GM23338 (cell line): ENCODE measurements at regions not wholly inside any gene's neighbourhood (a gene's known extent, or its start where the extent isn't known, plus 50 kb on each side); places are given as distances from the start of the nearest gene placed in this dataset.

Experiments
- ATAC-seq: fragments of 200-7000 bp; cut with Tn5 transposase; 3 replicates; pipeline ENCODE4 v1.9.1; 2020
- DNase-seq: peaks from one replicate; pipeline ENCODE4 v3.0.0-alpha.2; 2015; ENCODE audit warnings: low spot score
- H2AFZ ChIP-seq: fragments of 200-600 bp; sonication (generic); 2 replicates; pipeline ENCODE4 v1.8.0; 2016; ENCODE audit warnings: antibody characterized with exemption, mild to moderate bottlenecking, moderate library complexity
- H3F3A ChIP-seq: fragments of 200-600 bp; sonication (generic); replicated peaks from 2 replicates; pipeline ENCODE4 v1.8.0; 2017; ENCODE audit warnings: antibody characterized with exemption, mixed run types, low read depth
- H3K27ac ChIP-seq: fragments of 200-600 bp; sonication (generic); 2 replicates; pipeline ENCODE4 v1.6.1; 2016; ENCODE audit warnings: low read depth
- H3K27me3 ChIP-seq: fragments of 200-600 bp; sonication (generic); 2 replicates; pipeline ENCODE4 v1.8.0; 2016; ENCODE audit warnings: mild to moderate bottlenecking, mixed run types, moderate library complexity; ENCODE audit not compliant: insufficient read depth
- H3K36me3 ChIP-seq: fragments of 200-600 bp; sonication (generic); 2 replicates; pipeline ENCODE4 v1.8.0; 2016; ENCODE audit warnings: mild to moderate bottlenecking; ENCODE audit not compliant: insufficient read depth
- H3K4me1 ChIP-seq: fragments of 200-600 bp; sonication (generic); 2 replicates; pipeline ENCODE4 v1.8.0; 2016; ENCODE audit warnings: mild to moderate bottlenecking, moderate library complexity; ENCODE audit not compliant: insufficient read depth
- H3K4me2 ChIP-seq: fragments of 200-600 bp; sonication (generic); 2 replicates; pipeline ENCODE4 v1.7.1; 2017; ENCODE audit warnings: mixed run types
- H3K4me3 ChIP-seq: fragments of 200-600 bp; sonication (generic); 2 replicates; pipeline ENCODE4 v1.6.1; 2016; ENCODE audit warnings: mixed run types
- H3K79me2 ChIP-seq: fragments of 200-600 bp; sonication (generic); replicated peaks from 2 replicates; pipeline ENCODE4 v1.8.0; 2017; ENCODE audit warnings: mild to moderate bottlenecking; ENCODE audit not compliant: insufficient read depth
- H3K9me2 ChIP-seq: fragments of 200-600 bp; sonication (generic); 2 replicates; pipeline ENCODE4 v1.8.0; 2017; ENCODE audit not compliant: insufficient read depth
- H4K20me1 ChIP-seq: fragments of 200-600 bp; sonication (generic); replicated peaks from 2 replicates; pipeline ENCODE4 v1.8.0; 2017; ENCODE audit warnings: mild to moderate bottlenecking; ENCODE audit not compliant: insufficient read depth
- H3K27ac Mint-ChIP-seq: 2 replicates; pipeline ENCODE4 v1.8.0; 2020; ENCODE audit warnings: inconsistent platforms, mild to moderate bottlenecking, moderate library complexity, mixed read lengths
- H3K27me3 Mint-ChIP-seq: 3 replicates; pipeline ENCODE4 v1.8.0; 2022; ENCODE audit warnings: low read depth, mild to moderate bottlenecking, moderate library complexity, mixed read lengths, inconsistent platforms; ENCODE audit not compliant: insufficient read depth, poor library complexity
- H3K36me3 Mint-ChIP-seq: 3 replicates; pipeline ENCODE4 v1.8.0; 2021; ENCODE audit warnings: low read depth, mild to moderate bottlenecking, inconsistent platforms, moderate library complexity, mixed read lengths
- H3K4me1 Mint-ChIP-seq: 3 replicates; pipeline ENCODE4 v1.8.0; 2020; ENCODE audit warnings: mild to moderate bottlenecking, inconsistent platforms, mixed read lengths
- H3K4me3 Mint-ChIP-seq: 3 replicates; pipeline ENCODE4 v1.8.0; 2021; ENCODE audit warnings: moderate library complexity, mild to moderate bottlenecking, inconsistent platforms, mixed read lengths
- H3K9me3 Mint-ChIP-seq: 3 replicates; pipeline ENCODE4 v1.8.0; 2020; ENCODE audit warnings: moderate library complexity, mild to moderate bottlenecking, inconsistent platforms, mixed read lengths
- CREB1 ChIP-seq: fragments of 250-450 bp; sonication (Bioruptor Pico); IDR thresholded peaks from 2 replicates; pipeline ENCODE4 v1.5.0; 2020; ENCODE audit warnings: low read depth, mild to moderate bottlenecking, moderate library complexity
- CTCF ChIP-seq, 2 experiments: fragments of 200-600 bp in 1 of 2; sonication (generic) in 1 of 2; conservative IDR thresholded peaks; 2 replicates each; pipeline versions ENCODE4 v1.5.1 to v1.6.1; 2016 to 2017; ENCODE audit warnings: antibody characterized with exemption in 2 of 2, low read depth in 2 of 2, mild to moderate bottlenecking in 2 of 2, moderate library complexity in 1 of 2
- ETS1 ChIP-seq: IDR thresholded peaks from 2 replicates; pipeline ENCODE4 v1.6.1; 2016; ENCODE audit warnings: antibody characterized with exemption
- EZH2 ChIP-seq: fragments of 200-600 bp; sonication (generic); IDR thresholded peaks from one replicate; pipeline ENCODE4 v1.8.0; 2017; ENCODE audit warnings: antibody characterized with exemption, mild to moderate bottlenecking, low read depth; ENCODE audit not compliant: unreplicated experiment
- EZH2phosphoT487 ChIP-seq: fragments of 200-600 bp; sonication (generic); IDR thresholded peaks from one replicate; pipeline ENCODE4 v1.8.1; 2018; ENCODE audit warnings: antibody characterized with exemption; ENCODE audit not compliant: unreplicated experiment
- JUNB ChIP-seq: IDR thresholded peaks from one replicate; pipeline ENCODE4 v1.6.1; 2016; ENCODE audit warnings: antibody characterized with exemption; ENCODE audit not compliant: unreplicated experiment
- NANOG ChIP-seq: IDR thresholded peaks from 2 replicates; pipeline ENCODE4 v1.6.1; 2016; ENCODE audit warnings: antibody characterized with exemption, borderline replicate concordance
- POLR2AphosphoS5 ChIP-seq: IDR thresholded peaks from 2 replicates; pipeline ENCODE4 v1.6.1; 2016; ENCODE audit warnings: antibody characterized with exemption, low read depth
- REST ChIP-seq: IDR thresholded peaks from one replicate; pipeline ENCODE4 v1.6.1; 2018; ENCODE audit warnings: antibody characterized with exemption; ENCODE audit not compliant: unreplicated experiment
- STAT1 ChIP-seq: IDR thresholded peaks from one replicate; pipeline ENCODE4 v1.6.1; 2016; ENCODE audit warnings: antibody characterized with exemption; ENCODE audit not compliant: unreplicated experiment
- ZNF114 ChIP-seq: fragments of 250-450 bp; sonication (Bioruptor Pico); IDR thresholded peaks from 2 replicates; pipeline ENCODE4 v1.5.0; 2020; ENCODE audit warnings: mild to moderate bottlenecking, moderate library complexity
- ZNF331 ChIP-seq: fragments of 250-450 bp; sonication (Bioruptor Pico); IDR thresholded peaks from 2 replicates; pipeline ENCODE4 v1.5.0; 2020; ENCODE audit warnings: low read depth, mild to moderate bottlenecking, moderate library complexity
- ZNF462 ChIP-seq: fragments of 250-450 bp; sonication (Bioruptor Pico); IDR thresholded peaks from 2 replicates; pipeline ENCODE4 v1.5.0; 2020; ENCODE audit warnings: mild to moderate bottlenecking, moderate library complexity

DNA sequence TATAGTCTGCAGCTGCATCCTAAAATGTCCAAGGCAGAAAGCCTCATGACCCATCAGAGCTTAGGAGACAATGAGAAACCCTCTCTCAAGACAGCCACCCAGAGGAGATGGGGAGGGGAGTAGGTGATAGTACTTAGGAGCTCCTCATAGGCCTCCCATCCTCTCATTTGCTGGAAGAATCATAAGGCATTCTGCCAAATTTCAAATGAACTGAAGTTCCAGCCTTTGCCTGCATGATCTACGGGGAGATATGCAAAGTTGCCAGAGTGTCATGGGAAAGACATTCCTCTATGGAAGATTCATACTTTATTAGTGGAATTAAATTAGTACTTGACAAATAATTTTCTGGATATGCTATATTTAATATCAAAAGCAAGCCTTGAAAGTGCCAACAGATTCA lies 194.1 kb upstream of the GJE1 start:
- Mint-ChIP-seq H3K27ac (no peak overlapping the region), H3K27me3 (peaks cover 4% of the 10 kb centered on the region), H3K4me3 (no peak overlapping the region), H3K9me3 (peaks cover 20% of the 10 kb centered on the region), H3K36me3 (peaks cover 5% of the 10 kb centered on the region; the same call in 2 of the 3 replicates), H3K4me1 (no peaks in the 10 kb centered on the region)
- H3K9me2 ChIP-seq = peaks cover 7% of the 10 kb centered on the region
- no peak overlapping the region for H2AFZ ChIP-seq
- no peaks in the 10 kb centered on the region for H4K20me1 ChIP-seq
- H3K4me2 ChIP-seq = no peak overlapping the region
- H3K4me3 ChIP-seq = no peak overlapping the region
- H3K27ac ChIP-seq = no peak overlapping the region
- no peaks in the 10 kb centered on the region; the same call in 1 of the 2 replicates for H3K79me2 ChIP-seq
- DNase-seq (no peak), ATAC-seq (no peak)
- H3K36me3 ChIP-seq = no peaks in the 10 kb centered on the region; the same call in 1 of the 2 replicates
- TF ChIP-seq POLR2AphosphoS5 (no peak), CREB1 (CRISPR knock-in tag) (no peak), ZNF462 (CRISPR knock-in tag) (no peak), STAT1 (no peak), JUNB (no peak), EZH2 (no peak), EZH2phosphoT487 (no peak), ZNF114 (CRISPR knock-in tag) (no peak), CTCF (conservative IDR thresholded peaks at IDR 0.05; ENCODE audit: low read depth in 2 of 2) (no peak), ZNF331 (CRISPR knock-in tag) (no peak), REST (no peak), ETS1 (no peak), NANOG (no peak)
- no peaks in the 10 kb centered on the region for H3K4me1 ChIP-seq
- H3F3A ChIP-seq = no peaks in the 10 kb centered on the region
- H3K27me3 ChIP-seq = no peaks in the 10 kb centered on the region
